HG03565 (cell line): ENCODE measurements at regions not wholly inside any gene's neighbourhood (a gene's known extent, or its start where the extent isn't known, plus 50 kb on each side); places are given as distances from the start of the nearest gene placed in this dataset.

Source experiments
- ATAC-seq: cut with Tn5 transposase; IDR thresholded peaks from one replicate; pipeline ENCODE4 v1.9.1; 2021; ENCODE audit warnings: mild to moderate bottlenecking, moderate library complexity; ENCODE audit not compliant: unreplicated experiment

- ATAC-seq, result no peak
Observed at GRCh38 chr5:106923409-106923808, 747.3 kb downstream of the EFNA5 start.

- no peak for ATAC-seq
Observed at GRCh38 chr5:106921567-106921966, 749.2 kb downstream of the EFNA5 start.

- ATAC-seq, result no peak
Observed at GRCh38 chr5:106910486-106910885, 760.3 kb downstream of the EFNA5 start.

GRCh38 chr5:106909716-106910115 lies 761.0 kb downstream of the EFNA5 start:
- ATAC-seq, result no peak

GRCh38 chr5:106907979-106908378 lies 762.8 kb downstream of the EFNA5 start:
- no peak for ATAC-seq

GRCh38 chr5:106906199-106906598 lies 764.5 kb downstream of the EFNA5 start:
- ATAC-seq, result no peak

- ATAC-seq, result no peak
Observed at GRCh38 chr5:106894964-106895363, 775.8 kb downstream of the EFNA5 start.

- no peak for ATAC-seq
Observed at GRCh38 chr5:106882035-106882434, 788.7 kb downstream of the EFNA5 start.

- ATAC-seq, result no peak
Observed at GRCh38 chr5:106880656-106881055, 790.1 kb downstream of the EFNA5 start.

- no peak for ATAC-seq
Observed at GRCh38 chr5:106877881-106878280, 792.9 kb downstream of the EFNA5 start.

GRCh38 chr5:106876665-106877194 lies 794.0 kb downstream of the EFNA5 start:
- ATAC-seq, result no peak

- no peak for ATAC-seq
Observed at GRCh38 chr5:106876298-106876622, 794.5 kb downstream of the EFNA5 start.

GRCh38 chr5:106875591-106876297 lies 795.0 kb downstream of the EFNA5 start:
- ATAC-seq, result no peak

GRCh38 chr5:106874974-106875373 lies 795.8 kb downstream of the EFNA5 start:
- no peak for ATAC-seq

GRCh38 chr5:106874531-106874930 lies 796.2 kb downstream of the EFNA5 start:
- no peak for ATAC-seq

- no peak for ATAC-seq
Observed at GRCh38 chr5:106873568-106873967, 797.2 kb downstream of the EFNA5 start.

- ATAC-seq, result no peak
Observed at GRCh38 chr5:106865279-106865678, 805.5 kb downstream of the EFNA5 start.

GRCh38 chr5:106862450-106863193 lies 808.1 kb downstream of the EFNA5 start:
- ATAC-seq, result no peak

GRCh38 chr5:106860398-106861044 lies 810.2 kb downstream of the EFNA5 start:
- ATAC-seq, result peak; percentile 47

- no peak for ATAC-seq
Observed at GRCh38 chr5:106858616-106859015, 812.1 kb downstream of the EFNA5 start.

GRCh38 chr5:106854922-106855321 lies 815.8 kb downstream of the EFNA5 start:
- no peak for ATAC-seq
